ENCODE measurements at regions not wholly inside any gene's neighbourhood (a gene's known extent, or its start where the extent isn't known, plus 50 kb on each side); places are given as distances from the start of the nearest gene placed in this dataset.

DNA sequence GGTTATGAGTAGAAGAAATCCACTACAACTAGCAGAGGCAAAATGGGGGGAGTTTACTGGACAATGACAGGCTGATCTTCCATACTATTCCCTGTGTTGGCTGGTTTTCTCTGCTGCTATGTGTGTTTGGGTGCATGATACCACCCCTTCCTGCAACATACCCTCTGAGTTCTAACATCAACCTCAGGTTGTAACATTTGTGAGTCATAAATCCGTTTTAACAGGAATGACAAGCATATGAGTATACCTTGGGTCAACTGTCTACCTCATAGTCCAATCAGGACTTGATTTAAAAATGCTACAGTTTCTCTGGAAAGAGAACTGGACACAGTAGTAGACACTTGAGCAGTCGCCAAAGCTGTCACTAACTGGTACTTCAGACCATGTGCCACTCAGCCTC, 422.9 kb downstream of the KCTD12 start:
- H3K9me3 Mint-ChIP-seq: no peaks in the 10 kb centered on the region
- H3K27ac Mint-ChIP-seq: no peak overlapping the region
- peaks cover 35% of the 10 kb centered on the region for H3K4me1 Mint-ChIP-seq
- TF ChIP-seq, protein P1, sequence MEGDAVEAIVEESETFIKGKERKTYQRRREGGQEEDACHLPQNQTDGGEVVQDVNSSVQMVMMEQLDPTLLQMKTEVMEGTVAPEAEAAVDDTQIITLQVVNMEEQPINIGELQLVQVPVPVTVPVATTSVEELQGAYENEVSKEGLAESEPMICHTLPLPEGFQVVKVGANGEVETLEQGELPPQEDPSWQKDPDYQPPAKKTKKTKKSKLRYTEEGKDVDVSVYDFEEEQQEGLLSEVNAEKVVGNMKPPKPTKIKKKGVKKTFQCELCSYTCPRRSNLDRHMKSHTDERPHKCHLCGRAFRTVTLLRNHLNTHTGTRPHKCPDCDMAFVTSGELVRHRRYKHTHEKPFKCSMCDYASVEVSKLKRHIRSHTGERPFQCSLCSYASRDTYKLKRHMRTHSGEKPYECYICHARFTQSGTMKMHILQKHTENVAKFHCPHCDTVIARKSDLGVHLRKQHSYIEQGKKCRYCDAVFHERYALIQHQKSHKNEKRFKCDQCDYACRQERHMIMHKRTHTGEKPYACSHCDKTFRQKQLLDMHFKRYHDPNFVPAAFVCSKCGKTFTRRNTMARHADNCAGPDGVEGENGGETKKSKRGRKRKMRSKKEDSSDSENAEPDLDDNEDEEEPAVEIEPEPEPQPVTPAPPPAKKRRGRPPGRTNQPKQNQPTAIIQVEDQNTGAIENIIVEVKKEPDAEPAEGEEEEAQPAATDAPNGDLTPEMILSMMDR (IDR thresholded peaks at IDR 0.05; ENCODE audit: unreplicated experiment in 3 of 3): no peak
- H3K4me3 Mint-ChIP-seq: no peak overlapping the region
- H3K36me3 Mint-ChIP-seq (ENCODE audit: low read depth): no peaks in the 10 kb centered on the region
- H3K27me3 Mint-ChIP-seq (ENCODE audit: low read depth): no peaks in the 10 kb centered on the region

DNA sequence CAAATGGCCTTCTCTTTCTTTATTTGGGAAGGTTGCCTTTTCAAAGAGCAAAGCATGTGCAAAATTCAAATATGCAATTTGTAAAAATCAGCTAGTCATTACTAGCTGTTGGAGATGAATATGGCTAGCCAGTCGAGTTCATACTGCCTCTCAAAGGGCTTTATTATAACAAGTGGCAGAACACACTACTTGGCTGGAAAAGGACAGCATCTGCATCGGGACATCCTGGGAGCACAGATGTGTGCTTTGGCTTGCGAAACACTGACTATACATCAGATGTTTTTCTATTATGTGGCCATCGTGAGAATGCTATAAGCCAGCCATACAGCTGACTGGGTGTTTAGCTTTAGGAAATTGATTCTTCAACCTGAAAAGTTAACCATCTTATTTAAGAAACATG, 424.2 kb downstream of the KCTD12 start:
- TF ChIP-seq, protein P1 (IDR thresholded peaks at IDR 0.05; ENCODE audit: unreplicated experiment in 3 of 3): no peak
- Mint-ChIP-seq H3K4me1 (peaks cover 35% of the 10 kb centered on the region), H3K4me3 (no peak overlapping the region), H3K36me3 (ENCODE audit: low read depth) (no peaks in the 10 kb centered on the region), H3K27me3 (ENCODE audit: low read depth) (no peaks in the 10 kb centered on the region), H3K9me3 (no peaks in the 10 kb centered on the region), H3K27ac (peak overlapping the region in 1 of 3 experiments; percentile 88)

GRCh38 chr13:76461484-76461883, 424.7 kb downstream of the KCTD12 start:
- TF ChIP-seq, protein P1 (IDR thresholded peaks at IDR 0.05; ENCODE audit: unreplicated experiment in 3 of 3): no peak
- Mint-ChIP-seq H3K36me3 (ENCODE audit: low read depth) (no peaks in the 10 kb centered on the region), H3K9me3 (no peaks in the 10 kb centered on the region), H3K27ac (peak overlapping the region in 2 of 3 experiments; percentile 19 to 88), H3K4me1 (peaks cover 36% of the 10 kb centered on the region), H3K4me3 (no peak overlapping the region), H3K27me3 (ENCODE audit: low read depth) (no peaks in the 10 kb centered on the region)

DNA sequence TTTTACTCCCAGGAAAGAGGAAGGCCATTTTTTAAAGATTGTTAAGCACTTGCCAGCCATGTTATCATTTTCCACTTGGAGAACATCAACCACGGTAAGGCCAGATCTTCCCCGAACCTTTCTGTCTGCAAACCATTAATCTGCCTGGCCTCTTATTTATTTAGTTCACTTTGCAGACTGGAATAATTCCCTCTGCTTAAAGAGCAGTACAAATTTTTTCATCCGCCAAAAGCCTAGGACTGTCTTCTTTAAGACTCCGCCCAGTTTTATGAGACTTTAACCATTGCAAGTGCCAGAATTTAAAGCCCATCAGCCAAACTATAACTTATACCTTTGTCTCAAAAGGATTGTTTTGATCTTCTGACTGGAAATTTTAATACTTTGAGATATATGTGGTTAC, 426.3 kb downstream of the KCTD12 start:
- TF ChIP-seq, protein P1 (IDR thresholded peaks at IDR 0.05; ENCODE audit: unreplicated experiment in 3 of 3): no peak
- Mint-ChIP-seq H3K9me3 (no peaks in the 10 kb centered on the region), H3K4me3 (peak overlapping the region in 1 of 3 experiments; percentile 8), H3K27me3 (ENCODE audit: low read depth) (no peaks in the 10 kb centered on the region), H3K36me3 (ENCODE audit: low read depth) (no peaks in the 10 kb centered on the region), H3K4me1 (peaks cover 48% of the 10 kb centered on the region), H3K27ac (peak overlapping the region in 2 of 3 experiments; percentile 55 to 88)

GRCh38 chr13:76455960-76456359, 430.2 kb downstream of the KCTD12 start:
- H3K4me1 Mint-ChIP-seq: peaks cover 34% of the 10 kb centered on the region
- TF ChIP-seq, protein P1 (IDR thresholded peaks at IDR 0.05; ENCODE audit: unreplicated experiment in 3 of 3): no peak
- peaks cover 26% of the 10 kb centered on the region for H3K9me3 Mint-ChIP-seq
- no peaks in the 10 kb centered on the region for H3K27me3 Mint-ChIP-seq (ENCODE audit: low read depth)
- no peak overlapping the region for H3K4me3 Mint-ChIP-seq
- H3K27ac Mint-ChIP-seq: peak overlapping the region; percentile 58 to 90 (median 89)
- H3K36me3 Mint-ChIP-seq (ENCODE audit: low read depth): peaks cover 13% of the 10 kb centered on the region

GRCh38 chr13:76454991-76455390, 431.2 kb downstream of the KCTD12 start:
- peaks cover 29% of the 10 kb centered on the region for H3K9me3 Mint-ChIP-seq
- H3K4me3 Mint-ChIP-seq: no peak overlapping the region
- peak overlapping the region; percentile 58 to 90 (median 89) for H3K27ac Mint-ChIP-seq
- peaks cover 24% of the 10 kb centered on the region for H3K4me1 Mint-ChIP-seq
- peaks cover 13% of the 10 kb centered on the region for H3K36me3 Mint-ChIP-seq (ENCODE audit: low read depth)
- H3K27me3 Mint-ChIP-seq (ENCODE audit: low read depth): no peaks in the 10 kb centered on the region
- TF ChIP-seq, protein P1 (IDR thresholded peaks at IDR 0.05; ENCODE audit: unreplicated experiment in 3 of 3): no peak
